Retinal pigment epithelial cell (primary cell): ENCODE measurements at regions not wholly inside any gene's neighbourhood (a gene's known extent, or its start where the extent isn't known, plus 50 kb on each side); places are given as distances from the start of the nearest gene placed in this dataset.

Experiments
- DNase-seq: peaks from one replicate; pipeline ENCODE4 v3.0.0-alpha.2; 2010; ENCODE audit warnings: low read depth
- H3K4me3 ChIP-seq: 2 replicates; pipeline ENCODE4 v1.5.1; 2011; ENCODE audit warnings: mild to moderate bottlenecking, low read length, control low read depth, moderate library complexity
- CTCF ChIP-seq: conservative IDR thresholded peaks from 2 replicates; pipeline ENCODE4 v1.5.1; 2011; ENCODE audit warnings: low read depth, low read length, control low read depth, inconsistent platforms

DNA sequence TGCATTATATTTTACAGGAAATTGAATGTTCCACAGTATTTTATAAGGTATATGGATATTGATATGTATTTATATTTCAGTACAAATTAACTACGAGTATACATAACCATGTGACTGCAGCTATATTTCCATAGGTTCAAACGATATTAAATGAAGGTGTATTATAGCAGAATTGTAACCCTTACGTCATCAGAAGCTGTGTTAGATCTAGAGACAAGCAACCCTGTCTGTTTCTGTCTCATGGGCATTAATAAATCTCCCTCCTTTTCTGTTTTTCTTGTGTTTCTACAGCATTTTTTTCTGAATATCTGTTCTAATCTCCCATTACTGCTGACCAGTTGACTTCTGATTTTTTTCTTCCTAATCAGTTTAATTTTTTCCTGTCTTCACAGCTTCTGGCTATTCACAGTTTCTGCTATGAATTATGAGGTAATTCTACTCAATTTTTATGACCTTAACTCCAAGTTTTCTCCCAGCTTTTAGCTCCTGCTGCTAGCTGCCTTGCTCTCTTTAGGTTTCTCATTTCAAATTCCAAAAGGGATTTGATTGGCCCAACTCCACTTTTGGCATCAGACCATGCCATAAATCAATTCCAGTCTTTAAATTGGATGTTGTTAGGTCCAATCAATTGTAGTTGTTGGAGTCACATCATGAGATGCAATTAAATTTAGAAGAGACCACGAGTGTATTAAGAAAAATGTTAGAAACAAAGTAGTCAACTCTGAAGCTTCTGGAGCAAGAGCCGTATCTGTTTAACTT, 277.5 kb upstream of the ZSWIM2 start:
- no peak for DNase-seq
- no peak for TF ChIP-seq CTCF
- H3K4me3 ChIP-seq: no peak overlapping the region

- H3K4me3 ChIP-seq: no peak overlapping the region
- TF ChIP-seq CTCF: no peak
- no peak for DNase-seq
Observed at GRCh38 chr2:187125318-187125717, 276.3 kb upstream of the ZSWIM2 start.

- no peak for TF ChIP-seq CTCF
- H3K4me3 ChIP-seq: no peak overlapping the region
- no peak for DNase-seq
Observed at GRCh38 chr2:187124529-187124928, 275.6 kb upstream of the ZSWIM2 start.

- no peak for DNase-seq
- no peak overlapping the region for H3K4me3 ChIP-seq
- no peak for TF ChIP-seq CTCF
Observed at GRCh38 chr2:187118331-187119099, 269.5 kb upstream of the ZSWIM2 start.

DNA sequence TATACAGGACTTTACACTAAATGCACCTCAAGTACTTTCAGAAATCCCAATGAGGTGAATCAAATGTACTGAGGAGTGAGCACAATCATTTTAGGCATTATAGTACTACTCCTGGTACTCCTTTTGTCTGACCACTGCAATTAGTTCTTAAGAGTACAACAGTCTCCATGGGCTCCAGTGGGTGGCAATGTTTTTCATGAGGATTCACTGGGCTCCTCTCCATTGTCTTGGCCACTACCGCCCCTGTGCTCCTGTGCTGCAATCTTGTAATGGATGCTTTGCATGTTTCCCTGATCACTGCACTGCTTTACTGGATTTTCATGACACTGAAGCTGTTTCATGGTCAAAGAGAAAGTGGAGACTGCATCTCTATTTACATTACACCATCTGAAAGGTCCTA, 268.5 kb upstream of the ZSWIM2 start:
- no peak for DNase-seq
- no peak for TF ChIP-seq CTCF
- no peak overlapping the region for H3K4me3 ChIP-seq

- no peak for DNase-seq
Observed at GRCh38 chr2:187115627-187116026, 266.7 kb upstream of the ZSWIM2 start.

More at GRCh38 chr2:187115627-187116026, 266.7 kb upstream of the ZSWIM2 start:
- no peak for TF ChIP-seq CTCF
- H3K4me3 ChIP-seq: no peak overlapping the region
